ENCODE measurements at regions not wholly inside any gene's neighbourhood (a gene's known extent, or its start where the extent isn't known, plus 50 kb on each side); places are given as distances from the start of the nearest gene placed in this dataset.

DNA sequence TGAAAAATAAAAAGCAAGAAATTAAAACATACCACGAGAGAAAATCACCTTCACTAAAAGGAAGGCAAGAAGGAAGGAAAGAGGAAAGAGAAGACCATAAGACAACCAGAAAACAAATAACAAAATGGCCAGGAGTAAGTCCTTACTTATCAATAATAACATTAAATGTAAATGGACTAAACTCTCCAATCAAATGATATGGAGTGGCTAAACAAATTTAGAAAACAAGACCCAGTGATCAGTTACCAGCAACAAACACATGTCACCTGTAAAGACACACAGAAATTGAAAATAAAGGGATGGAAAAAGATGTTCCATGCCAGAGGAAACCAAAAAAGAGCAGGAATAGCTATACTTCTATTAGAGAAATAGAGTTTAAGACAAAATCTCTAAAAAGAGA is 85.0 kb upstream of the SLC38A4 start:
- TF ChIP-seq, protein P1, sequence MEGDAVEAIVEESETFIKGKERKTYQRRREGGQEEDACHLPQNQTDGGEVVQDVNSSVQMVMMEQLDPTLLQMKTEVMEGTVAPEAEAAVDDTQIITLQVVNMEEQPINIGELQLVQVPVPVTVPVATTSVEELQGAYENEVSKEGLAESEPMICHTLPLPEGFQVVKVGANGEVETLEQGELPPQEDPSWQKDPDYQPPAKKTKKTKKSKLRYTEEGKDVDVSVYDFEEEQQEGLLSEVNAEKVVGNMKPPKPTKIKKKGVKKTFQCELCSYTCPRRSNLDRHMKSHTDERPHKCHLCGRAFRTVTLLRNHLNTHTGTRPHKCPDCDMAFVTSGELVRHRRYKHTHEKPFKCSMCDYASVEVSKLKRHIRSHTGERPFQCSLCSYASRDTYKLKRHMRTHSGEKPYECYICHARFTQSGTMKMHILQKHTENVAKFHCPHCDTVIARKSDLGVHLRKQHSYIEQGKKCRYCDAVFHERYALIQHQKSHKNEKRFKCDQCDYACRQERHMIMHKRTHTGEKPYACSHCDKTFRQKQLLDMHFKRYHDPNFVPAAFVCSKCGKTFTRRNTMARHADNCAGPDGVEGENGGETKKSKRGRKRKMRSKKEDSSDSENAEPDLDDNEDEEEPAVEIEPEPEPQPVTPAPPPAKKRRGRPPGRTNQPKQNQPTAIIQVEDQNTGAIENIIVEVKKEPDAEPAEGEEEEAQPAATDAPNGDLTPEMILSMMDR (IDR thresholded peaks at IDR 0.05), result no peak
- TF ChIP-seq POLR2A (IDR thresholded peaks at IDR 0.05), result no peak
